ENCODE measurements at regions not wholly inside any gene's neighbourhood (a gene's known extent, or its start where the extent isn't known, plus 50 kb on each side); places are given as distances from the start of the nearest gene placed in this dataset.
"Not testable (repeated sequence)": the region's sequence is repeated elsewhere in the genome, so short reads cannot be mapped to it uniquely, and the experiment has no call there.

DNA sequence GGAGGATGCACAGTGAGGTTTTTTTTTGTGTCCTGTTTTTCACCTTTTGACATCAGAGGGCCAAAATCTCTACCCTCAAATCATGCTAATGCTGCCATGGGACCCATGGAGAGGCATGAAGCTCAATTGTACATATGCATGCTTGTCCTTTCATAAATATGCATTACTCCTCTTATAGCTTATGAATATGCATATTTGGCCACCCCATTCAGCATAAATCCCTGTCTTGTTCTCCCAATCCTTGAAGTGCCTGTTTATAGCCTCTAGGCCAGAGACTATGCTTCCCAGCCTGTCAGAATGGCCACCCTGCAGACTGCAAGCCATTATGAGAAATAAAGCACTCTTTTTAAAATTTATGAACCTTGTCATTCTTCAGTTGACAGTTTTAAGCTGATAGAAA lies 696.4 kb upstream of the ZNF804A start:
- no peak for DNase-seq (ENCODE audit: low read depth in 2 of 2)

DNA sequence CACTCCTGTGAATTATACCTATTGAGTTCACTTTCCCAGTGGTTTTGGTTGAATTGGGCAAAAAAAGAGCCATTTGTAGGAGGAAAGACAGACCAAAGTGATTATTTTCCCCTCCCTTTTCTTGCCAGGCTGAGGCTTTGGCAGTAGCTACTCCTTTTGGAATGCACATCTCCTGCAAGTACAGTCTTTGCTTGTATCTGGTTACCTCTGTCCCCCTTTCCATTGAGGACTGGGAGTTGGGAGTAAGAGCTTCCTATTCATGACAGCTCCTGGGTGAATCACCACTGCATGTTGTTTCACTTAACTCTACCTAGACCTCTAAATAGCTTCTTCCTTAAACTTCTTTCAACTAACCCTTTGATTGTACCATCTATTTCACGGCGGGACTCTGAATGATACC lies 695.3 kb upstream of the ZNF804A start:
- no peak for DNase-seq (ENCODE audit: low read depth in 2 of 2)

DNA sequence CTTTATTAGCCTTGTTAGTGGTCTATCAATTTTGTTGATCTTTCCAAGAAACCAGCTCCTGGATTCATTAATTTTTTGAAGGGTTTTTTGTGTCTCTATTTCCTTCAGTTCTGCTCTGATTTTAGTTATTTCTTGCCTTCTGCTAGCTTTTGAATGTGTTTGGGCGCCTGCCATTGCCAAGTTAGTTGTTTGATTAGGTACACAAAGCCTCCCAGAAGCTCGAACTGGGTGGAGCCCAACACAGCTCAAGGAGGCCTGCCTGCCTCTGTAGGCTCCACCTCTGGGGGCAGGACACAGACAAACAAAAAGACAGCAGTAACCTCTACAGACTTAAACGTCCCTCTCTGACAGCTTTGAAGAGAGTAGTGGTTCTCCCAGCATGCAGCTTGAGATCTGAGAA lies 682.3 kb upstream of the ZNF804A start:
- DNase-seq (ENCODE audit: low read depth in 2 of 2) = not testable (repeated sequence)

DNA sequence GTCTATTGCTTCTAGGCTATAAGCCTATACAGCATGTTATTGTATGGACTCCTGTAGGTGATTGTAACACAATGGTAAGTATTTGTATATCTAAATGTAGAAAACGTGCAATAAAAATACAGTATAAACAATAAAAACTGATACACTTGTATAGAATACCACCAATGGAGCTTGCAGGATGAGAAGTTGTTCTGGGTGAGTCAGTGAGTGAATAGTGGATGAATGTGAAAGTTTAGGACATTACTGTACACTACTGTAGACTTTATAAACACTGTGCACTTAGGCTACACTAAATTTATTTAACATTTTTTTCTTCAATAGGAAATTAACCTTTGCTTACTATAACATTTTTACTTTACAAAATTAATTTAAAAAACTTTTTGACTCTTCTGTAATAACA lies 679.2 kb upstream of the ZNF804A start:
- no peak for DNase-seq (ENCODE audit: low read depth in 2 of 2)

DNA sequence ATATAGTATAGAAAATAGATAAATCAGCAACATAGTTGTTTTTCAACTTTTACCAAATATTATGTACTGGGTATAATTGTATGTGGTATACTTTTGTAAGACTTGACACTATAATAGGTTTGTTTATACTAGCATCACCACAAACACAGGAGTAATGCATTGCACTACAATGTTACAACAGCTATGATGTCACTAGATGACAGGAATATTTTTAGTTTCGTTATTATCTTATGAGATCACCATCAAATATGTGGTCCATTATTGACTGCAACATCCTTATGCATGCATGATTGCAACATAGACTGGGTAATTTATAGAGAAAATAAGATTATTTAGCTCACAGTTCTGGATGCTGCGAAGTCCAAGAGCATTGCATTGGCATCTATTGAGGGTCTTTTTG lies 678.4 kb upstream of the ZNF804A start:
- no peak for DNase-seq (ENCODE audit: low read depth in 2 of 2)

DNA sequence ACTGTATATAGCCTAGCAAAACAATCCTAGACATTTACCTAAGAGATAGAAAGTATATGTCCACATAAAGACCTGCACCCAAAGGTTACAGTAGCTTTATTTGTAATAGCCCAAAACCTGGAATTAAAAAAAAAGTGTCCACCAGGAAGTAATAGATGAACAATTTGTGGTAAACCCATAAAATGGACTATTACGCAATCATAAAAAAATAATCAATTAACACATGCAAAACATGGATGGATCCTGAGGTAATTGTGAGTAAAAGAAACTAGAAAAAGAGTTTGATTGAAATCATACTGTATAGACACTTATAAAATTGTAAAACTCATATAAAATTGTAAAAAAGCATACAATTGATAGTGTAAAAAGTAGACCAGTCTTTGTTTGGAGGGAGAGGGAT lies 673.0 kb upstream of the ZNF804A start:
- DNase-seq (ENCODE audit: low read depth in 2 of 2) = no peak

DNA sequence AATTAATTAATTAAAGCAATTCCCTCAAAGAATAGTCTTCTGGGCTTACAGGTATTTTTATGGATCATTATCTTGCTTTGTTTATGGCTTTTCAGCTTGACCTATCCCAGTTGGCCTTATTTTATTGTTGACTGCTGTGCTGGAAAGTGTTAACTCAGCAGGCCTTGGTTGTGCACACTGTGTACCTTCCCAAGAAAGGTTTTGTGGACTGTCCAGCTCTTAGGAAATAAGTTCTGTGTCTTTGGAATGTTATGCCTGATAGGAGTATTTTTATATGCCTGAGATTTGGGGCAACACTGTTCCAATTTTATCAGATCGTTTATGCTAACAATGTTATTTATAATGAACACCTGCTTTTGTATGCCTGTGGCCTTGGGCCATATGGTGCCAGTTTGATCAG lies 671.9 kb upstream of the ZNF804A start:
- DNase-seq (ENCODE audit: low read depth in 2 of 2) = no peak

DNA sequence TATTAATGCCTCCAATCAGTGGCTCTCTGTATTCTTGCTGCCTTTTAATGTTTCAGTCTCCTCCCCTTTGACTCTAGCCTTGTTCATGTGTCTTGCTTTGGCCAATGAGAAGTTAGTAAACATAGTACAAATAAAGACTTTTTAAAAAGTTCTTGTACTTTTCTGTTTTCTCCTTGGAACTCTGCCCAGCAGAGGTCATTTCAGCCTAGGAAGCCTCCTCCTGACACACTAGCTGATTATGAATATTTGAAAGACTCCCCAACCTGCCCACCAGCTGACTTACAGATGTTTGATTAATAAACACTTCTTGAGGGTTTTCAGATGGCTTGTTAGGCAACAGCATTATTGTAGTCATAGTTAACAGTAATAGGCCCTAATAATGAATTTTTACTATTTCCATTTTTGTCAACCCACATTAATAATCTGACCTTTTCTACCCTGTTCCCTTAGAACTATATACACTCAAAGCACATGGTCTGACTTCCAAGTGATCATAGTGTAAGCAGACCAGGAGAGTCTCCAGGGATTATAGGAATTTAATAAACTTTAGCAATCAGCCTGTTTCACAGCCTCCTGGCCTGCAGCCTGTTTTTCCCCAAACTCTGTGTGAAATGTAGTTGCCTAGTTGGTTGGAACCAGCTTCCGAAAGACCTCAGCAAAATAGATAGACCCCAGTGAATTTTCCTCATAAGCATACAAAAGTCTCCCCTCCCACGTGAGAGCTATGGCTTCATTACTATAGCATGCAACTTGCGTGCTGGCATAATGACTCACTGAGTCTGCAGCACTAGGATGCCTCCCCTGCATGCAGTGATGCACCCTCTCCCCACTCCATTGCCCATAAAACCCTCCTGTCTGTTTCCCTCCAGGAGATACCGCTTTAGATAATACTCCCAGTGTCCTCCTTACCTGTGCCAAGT lies 670.7 kb upstream of the ZNF804A start:
- peak; percentile 42 to 45 for DNase-seq (ENCODE audit: low read depth in 2 of 2)

DNA sequence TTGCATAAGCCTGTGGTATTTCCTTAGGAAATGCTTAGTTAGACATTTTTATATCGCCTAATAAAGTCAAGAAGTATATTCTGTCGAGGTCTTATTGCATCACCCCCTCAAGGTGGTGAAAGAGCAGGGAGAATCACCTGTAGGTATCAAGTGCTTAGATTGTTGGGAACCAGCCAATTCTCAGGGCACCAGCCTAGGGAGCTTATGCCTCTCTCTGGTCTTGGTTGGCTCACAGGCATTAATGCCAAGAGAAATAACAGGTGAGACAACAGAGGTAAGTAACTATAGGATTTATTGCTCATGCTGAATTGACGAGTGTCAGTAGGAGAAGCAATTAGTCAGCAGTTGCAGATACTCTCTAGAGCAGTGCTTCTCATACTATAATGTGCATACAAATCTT lies 663.3 kb upstream of the ZNF804A start:
- no peak for DNase-seq (ENCODE audit: low read depth in 2 of 2)

DNA sequence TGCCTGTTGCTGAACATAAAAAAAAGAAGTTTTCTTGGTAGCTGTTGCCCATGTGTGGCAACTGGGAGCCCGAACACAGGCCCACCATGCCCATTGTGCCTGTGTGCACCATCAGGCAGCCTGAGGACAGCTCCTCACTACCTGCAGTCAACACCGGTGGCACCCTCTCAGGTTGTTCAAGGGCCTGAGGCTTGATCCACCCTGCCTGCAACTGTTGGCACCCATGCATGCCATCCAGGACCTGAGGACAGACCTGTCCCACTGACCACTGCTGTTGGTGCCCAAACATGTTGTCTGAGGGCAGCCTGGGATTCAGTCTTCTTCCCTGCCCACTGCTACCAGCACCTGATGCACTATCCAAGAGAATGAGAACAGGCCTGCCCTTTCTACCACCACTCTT lies 661.1 kb upstream of the ZNF804A start:
- DNase-seq (ENCODE audit: low read depth in 2 of 2) = no peak

DNA sequence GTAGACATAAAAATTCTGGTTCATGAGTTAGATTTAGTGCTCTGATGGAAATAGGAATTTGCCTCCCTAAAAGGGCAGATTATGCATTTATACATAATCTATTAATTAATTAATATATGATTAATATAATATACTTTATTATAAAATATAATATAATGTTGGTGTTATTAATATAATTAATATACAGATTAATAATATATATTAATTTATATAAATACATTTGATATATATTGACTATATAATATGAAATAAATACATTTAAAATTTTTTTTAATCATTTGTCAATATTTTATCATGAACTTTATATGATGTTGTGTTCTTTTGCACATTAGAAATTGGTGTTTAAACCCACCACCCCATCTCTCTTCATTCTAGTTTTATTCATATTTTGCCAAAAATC lies 652.1 kb upstream of the ZNF804A start:
- DNase-seq (ENCODE audit: low read depth in 2 of 2) = no peak

DNA sequence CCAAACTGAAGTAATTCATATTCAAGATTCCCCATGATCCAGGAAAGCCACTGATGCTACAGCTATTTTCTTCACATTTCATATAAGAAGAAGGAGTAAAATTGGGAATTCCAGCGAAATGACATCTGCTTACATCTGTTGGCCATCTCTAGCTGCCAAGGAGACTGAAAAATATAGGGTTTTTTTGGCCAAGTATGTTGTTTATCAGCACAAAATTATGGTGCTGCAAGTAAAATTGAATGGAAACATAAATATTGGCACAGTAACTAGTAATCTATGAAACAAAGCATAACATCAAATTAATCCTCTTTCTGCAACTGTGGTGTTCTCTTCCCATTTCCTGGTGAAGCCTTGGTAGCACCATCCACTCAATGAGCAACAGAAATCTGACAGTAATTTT lies 649.5 kb upstream of the ZNF804A start:
- DNase-seq (ENCODE audit: low read depth in 2 of 2) = no peak

DNA sequence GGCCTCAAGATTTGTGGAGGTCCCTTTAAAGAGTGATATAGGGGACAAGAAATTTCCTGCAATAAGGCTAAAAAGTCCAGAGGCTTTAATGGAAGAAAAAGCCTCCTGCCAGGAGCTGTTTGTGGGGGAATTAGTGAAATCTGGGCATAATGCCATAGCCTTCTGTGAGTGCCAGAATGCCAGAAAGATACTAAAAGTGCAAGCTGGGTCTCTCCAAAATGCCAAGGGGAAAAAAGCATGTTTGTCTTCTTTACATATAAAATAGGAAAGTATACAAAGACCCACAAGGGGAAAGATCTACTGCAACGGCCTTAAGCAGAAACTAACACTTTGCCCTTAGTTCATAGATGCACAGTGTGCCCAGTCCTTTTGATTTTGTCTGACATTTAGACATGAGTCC lies 647.7 kb upstream of the ZNF804A start:
- DNase-seq (ENCODE audit: low read depth in 2 of 2) = no peak

DNA sequence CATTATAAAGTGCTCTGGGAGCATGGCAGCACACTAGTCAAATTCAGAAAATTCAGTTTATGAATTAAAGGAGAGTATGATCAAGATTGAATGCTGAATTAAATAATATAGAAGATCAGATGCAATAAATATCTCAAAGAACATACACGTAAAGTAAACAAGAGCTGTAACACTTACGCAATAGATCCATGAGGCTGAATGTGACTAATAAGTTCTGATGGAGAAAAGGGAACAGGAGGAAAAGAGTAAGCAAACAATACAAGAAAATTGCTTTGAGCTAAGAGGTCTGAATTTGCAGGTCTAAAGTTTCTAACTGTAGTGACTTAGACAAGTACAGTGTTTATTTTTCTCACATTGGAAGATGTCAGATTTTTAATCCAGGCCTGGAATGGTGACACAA lies 646.7 kb upstream of the ZNF804A start:
- no peak for DNase-seq (ENCODE audit: low read depth in 2 of 2)

DNA sequence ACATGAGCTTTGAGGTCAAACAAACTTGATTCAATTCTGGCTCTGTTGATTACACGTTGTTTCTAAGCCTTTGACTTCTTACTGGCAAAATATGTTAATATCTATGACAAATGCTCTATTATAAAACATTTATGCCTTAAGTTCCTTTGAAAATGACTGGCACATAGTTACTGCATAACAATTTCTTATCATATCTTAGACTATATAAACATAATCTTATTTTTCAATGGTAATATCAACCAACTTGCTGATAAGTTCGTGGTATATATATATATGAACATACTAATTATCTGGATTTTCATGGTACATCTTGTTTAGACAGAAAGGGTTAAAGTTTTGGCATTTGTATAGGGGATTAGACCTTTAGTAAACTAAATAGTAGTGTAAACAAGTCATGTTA lies 645.6 kb upstream of the ZNF804A start:
- DNase-seq (ENCODE audit: low read depth in 2 of 2) = no peak

DNA sequence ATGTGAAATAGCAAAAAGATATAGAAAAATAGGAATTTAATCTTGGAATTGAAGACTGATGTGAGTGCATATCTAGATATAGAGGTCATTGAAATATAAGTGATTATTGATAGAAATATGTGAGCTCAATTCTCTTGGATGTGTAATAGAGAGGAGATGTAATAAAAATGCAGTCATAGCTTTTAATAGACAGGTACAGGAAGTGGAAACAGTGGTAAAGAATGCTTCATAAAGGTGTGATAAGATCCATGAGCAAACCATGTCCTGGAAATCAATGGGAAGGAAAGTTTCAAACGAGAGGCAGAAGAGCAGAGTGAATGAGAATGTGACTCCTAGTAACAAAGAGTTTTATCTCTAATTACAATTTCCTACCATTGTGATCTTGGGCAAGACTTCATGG lies 634.7 kb upstream of the ZNF804A start:
- DNase-seq (ENCODE audit: low read depth in 2 of 2) = no peak

DNA sequence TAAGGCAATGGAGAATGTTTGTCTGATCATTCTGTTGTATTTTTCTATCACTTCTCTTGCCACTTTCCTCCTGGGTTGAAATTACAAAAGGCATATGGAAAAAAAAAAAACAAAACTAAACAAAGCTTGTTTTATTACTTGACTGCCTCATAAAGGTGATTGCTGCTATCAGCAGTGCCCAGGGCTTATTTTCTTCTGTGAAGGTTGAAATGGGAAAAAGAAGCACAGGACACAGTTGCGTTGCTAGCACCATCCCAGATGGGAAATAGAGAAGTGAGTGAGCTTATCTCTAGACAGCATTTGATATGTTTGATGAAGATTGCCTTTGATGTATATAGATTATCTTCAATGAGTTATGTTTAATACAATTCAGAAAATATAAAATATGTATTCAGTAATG lies 633.8 kb upstream of the ZNF804A start:
- DNase-seq (ENCODE audit: low read depth in 2 of 2) = no peak

DNA sequence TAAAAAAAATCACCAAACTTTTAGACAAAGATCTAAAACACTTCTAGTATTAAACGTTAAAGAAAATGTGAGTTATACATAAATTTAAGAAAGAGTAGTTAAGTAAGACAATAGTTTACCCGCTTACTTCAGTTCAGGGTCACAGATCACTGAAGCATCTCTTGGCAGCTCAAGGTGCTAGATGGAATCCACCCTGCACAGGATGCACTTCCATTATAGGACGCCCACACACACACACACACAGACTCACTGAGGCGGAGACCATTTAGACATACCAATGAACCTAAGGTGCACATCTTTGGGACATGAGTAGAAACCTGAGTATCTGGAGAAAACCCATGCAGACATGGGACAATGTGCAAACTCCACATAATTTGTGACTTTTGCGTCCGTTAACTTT lies 630.6 kb upstream of the ZNF804A start:
- no peak for DNase-seq (ENCODE audit: low read depth in 2 of 2)

DNA sequence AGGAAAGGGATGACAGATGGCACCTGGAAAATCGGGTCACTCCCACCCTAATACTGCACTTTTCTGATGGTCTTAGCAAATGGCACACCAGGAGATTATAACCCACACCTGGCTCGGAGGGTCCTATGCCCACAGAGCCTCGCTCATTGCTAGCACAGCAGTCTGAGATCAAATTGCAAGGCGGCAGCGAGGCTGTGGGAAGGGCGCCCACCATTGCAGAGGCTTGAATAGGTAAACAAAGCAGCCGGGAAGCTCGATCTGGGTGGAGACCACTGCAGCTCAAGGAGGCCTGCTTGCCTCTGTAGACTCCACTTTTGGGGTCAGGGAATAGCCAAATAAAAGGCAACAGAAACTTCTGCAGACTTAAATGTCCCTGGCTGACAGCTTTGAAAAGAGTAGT lies 622.7 kb upstream of the ZNF804A start:
- DNase-seq (ENCODE audit: low read depth in 2 of 2) = not testable (repeated sequence)

DNA sequence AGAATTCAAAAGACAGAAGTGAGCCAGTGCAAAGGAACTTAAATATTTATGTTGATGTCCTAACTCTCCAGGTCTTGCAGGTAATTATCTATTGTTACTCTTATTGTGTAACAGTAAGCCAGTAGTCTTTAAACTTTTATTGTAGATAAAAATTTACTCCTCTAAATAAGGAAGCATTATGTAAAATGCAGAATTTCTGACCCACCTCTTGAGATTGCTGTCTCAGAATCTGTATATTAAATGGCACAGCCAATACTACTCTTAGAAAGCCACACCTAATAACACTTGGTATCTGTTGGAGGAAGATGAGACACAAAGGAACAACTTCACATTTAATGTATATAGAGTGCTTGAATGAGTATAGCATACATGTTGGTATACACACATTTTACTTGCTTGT lies 613.5 kb upstream of the ZNF804A start:
- DNase-seq (ENCODE audit: low read depth in 2 of 2) = no peak

DNA sequence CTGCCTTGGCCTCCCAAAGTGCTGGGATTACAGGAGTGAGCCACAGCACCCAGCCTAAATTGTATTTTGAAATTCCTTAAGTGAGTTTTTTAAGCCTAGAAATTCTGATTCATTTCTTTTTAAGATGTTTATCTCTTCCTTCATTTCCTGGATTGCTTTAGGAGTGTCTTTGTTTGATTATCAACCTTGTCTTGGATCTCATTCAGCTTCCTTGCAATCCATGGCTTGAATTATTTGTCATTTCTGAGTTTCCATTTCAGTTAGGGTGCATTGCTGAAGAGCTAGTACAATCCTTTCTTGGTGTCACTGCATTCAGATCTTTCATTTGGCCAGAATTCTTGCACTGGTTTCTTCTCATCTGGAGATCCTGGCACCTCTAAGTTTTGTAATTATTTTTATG lies 606.4 kb upstream of the ZNF804A start:
- no peak for DNase-seq (ENCODE audit: low read depth in 2 of 2)

DNA sequence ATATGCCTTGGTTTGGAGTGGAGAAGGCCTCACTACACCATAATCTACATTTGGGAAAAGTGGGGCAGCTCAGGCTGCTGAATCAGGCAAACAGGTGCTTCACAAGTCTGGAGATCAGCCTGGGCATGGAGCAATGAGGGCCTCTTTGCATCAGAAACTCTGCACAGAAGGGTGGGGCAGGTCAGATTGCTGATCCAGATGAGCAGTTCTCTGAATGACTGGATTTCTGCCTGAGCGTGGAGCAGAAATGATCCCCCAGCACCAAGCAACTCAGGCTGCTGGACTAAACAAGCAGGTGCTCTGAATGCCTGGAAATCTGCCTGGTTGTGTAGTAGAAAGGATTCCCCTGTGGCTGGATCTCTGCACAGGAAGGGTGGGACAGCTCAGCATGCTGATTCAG lies 605.3 kb upstream of the ZNF804A start:
- DNase-seq (ENCODE audit: low read depth in 2 of 2) = no peak

DNA sequence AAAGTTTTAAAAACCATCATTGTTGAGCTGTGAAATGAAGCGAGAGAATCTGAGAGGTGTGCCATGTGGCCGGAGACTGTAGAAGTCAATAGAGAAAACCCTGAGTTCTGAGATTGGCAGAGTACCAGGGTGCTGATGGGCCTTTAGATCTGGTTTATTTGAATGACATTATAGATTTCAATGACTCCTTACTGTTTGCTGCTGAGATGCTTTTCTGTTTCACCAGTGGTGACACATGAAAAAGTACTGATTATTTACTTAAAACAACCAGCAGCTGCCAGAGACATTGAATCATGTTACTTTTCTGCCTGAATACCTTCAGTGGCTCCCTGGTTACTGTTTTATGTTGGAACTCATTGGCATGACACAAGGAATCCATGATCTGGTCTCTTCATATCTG lies 602.7 kb upstream of the ZNF804A start:
- DNase-seq (ENCODE audit: low read depth in 2 of 2) = no peak

All from fibroblast of skin of left biceps (primary cell).